Activated B cell treated with CpG ODN at 0.5 μM for 24 hours (primary cell): ENCODE measurements at regions not wholly inside any gene's neighbourhood (a gene's known extent, or its start where the extent isn't known, plus 50 kb on each side); places are given as distances from the start of the nearest gene placed in this dataset.

Experiments
- ATAC-seq: fragments of 200-7000 bp; cut with Tn5 transposase; one replicate; pipeline ENCODE4 v1.10.0; 2021; ENCODE audit warnings: low read depth, mild to moderate bottlenecking, moderate library complexity
- CTCF ChIA-PET: fragments of 350-600 bp; sonication (Branson Sonifier 250); formaldehyde crosslinking; loops from one replicate; lab custom pipeline; 2021; ENCODE audit warnings: antibody characterized with exemption; lab: Charles Lee
- POLR2A ChIA-PET: fragments of 350-600 bp; sonication (Branson Sonifier 250); formaldehyde crosslinking; loops from one replicate; lab custom pipeline; 2021; ENCODE audit warnings: antibody characterized with exemption; lab: Charles Lee
- DNase-seq: peaks from one replicate; pipeline ENCODE4 v3.0.0; 2022
- H3K27ac Mint-ChIP-seq: one replicate; pipeline ENCODE4 v1.8.0; 2020; ENCODE audit warnings: mixed read lengths
- H3K27me3 Mint-ChIP-seq: one replicate; pipeline ENCODE4 v1.8.0; 2021; ENCODE audit warnings: mixed read lengths
- H3K36me3 Mint-ChIP-seq: one replicate; pipeline ENCODE4 v1.8.0; 2021; ENCODE audit warnings: low read depth, mixed read lengths
- H3K4me1 Mint-ChIP-seq: one replicate; pipeline ENCODE4 v1.8.0; 2021; ENCODE audit warnings: mixed read lengths
- H3K4me3 Mint-ChIP-seq: one replicate; pipeline ENCODE4 v1.8.0; 2020; ENCODE audit warnings: mild to moderate bottlenecking, mixed read lengths
- H3K9me3 Mint-ChIP-seq: one replicate; pipeline ENCODE4 v1.8.0; 2020; ENCODE audit warnings: mixed read lengths
- CTCF ChIP-seq: fragments of 200-600 bp; IDR thresholded peaks from one replicate; pipeline ENCODE4 v1.8.0; 2022; ENCODE audit warnings: antibody characterized with exemption, mild to moderate bottlenecking
- intact Hi-C: fragments of 100-400 bp; cut with micrococcal nuclease; formaldehyde crosslinking; loops from one replicate; pipeline ENCODE4 v1.15.1; 2024

DNA sequence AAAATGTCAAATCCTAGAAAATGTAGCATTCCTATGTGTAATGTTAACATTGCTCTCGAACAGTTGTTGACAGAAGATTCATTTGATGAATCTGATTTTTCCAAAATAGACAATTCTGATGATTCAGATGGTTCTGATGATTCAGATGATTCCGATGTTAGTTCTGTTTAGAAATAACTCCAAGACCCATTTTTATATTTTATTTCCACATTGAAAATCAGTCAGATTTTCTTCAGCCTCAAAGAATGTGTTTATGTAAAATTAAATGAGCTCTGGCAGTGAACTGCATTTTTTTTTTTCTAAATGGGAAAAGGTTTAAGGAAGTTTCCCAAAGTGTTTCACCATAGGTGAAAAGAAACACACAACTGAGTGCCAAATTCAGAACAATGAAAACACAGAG is 136.5 kb downstream of the TSEN15 start:
- TF ChIP-seq CTCF = no peak
- Mint-ChIP-seq H3K4me1 (no peaks in the 10 kb centered on the region), H3K9me3 (no peaks in the 10 kb centered on the region), H3K27ac (no peak overlapping the region), H3K36me3 (no peaks in the 10 kb centered on the region), H3K27me3 (peaks cover 3% of the 10 kb centered on the region), H3K4me3 (no peak overlapping the region)
- ATAC-seq (no peak), DNase-seq (no peak)
- ChIA-PET POLR2A (no interaction called here), CTCF (no interaction called here)
- intact Hi-C loops = no loop called here

DNA sequence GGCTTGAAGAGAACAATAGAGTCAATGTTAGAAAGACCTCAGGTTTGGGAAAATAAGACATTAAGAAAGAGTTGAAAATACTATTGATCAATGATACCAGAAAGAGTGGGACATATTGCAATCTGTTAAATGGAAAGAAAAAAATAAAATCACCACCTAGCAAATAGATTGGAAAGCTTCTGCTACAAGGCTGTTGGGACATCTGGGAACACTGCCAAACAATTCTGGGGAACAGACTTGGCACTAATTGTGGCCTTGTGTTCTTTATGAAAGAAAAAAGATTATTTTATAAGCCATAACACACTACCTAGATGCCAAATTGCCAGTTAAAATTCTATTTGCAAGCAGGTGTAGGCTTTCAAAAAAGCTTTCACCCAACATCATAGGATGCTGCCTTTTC is 137.8 kb downstream of the TSEN15 start:
- Mint-ChIP-seq H3K27ac (no peak overlapping the region), H3K4me3 (no peak overlapping the region), H3K9me3 (no peaks in the 10 kb centered on the region), H3K4me1 (no peaks in the 10 kb centered on the region), H3K36me3 (no peaks in the 10 kb centered on the region), H3K27me3 (peaks cover 6% of the 10 kb centered on the region)
- POLR2A ChIA-PET = interaction anchor here (0.6 kb wide), 1 partner anchor 558 kb away, joined by 3 read pairs; no protein-coding TSS in a partner anchor
- ATAC-seq (no peak), DNase-seq (no peak)
- TF ChIP-seq CTCF = no peak
- CTCF ChIA-PET = no interaction called here
- intact Hi-C loops = no loop called here

- Mint-ChIP-seq H3K36me3 (no peaks in the 10 kb centered on the region), H3K27ac (no peak overlapping the region), H3K9me3 (no peaks in the 10 kb centered on the region), H3K4me1 (no peaks in the 10 kb centered on the region), H3K4me3 (no peak overlapping the region), H3K27me3 (peaks cover 4% of the 10 kb centered on the region)
- DNase-seq (no peak), ATAC-seq (no peak)
- ChIA-PET POLR2A (no interaction called here), CTCF (no interaction called here)
- intact Hi-C loops = loop anchor here (5.0 kb wide), 1 partner anchor 452 kb away; no protein-coding TSS in a partner anchor
- no peak for TF ChIP-seq CTCF
Measured at GRCh38 chr1:184190616-184191015, 139.1 kb downstream of the TSEN15 start.

DNA sequence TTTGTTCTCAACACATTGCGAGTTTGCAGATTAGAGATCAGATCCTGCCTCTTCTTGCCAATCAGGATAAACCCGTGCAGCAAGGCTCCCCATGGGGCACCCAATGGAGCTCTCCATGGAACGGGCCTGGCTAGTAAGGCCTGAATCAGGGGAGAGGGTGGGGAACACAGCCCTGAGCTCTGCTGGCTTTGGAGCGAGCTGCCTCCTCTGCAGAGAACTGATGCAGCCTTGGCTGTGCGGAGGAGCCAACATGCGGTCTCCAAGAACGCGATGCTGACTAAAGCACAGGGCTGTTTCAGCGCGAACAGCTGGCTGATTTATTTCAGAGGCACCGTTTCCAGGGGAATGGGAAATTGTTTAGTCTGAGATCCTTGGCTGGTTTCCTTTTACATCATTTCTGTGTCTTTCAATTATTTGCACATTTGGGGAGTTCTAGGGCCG is 139.7 kb downstream of the TSEN15 start:
- intact Hi-C loops = loop anchor here (5.0 kb wide), 1 partner anchor 451 kb away; no protein-coding TSS in a partner anchor
- peaks cover 4% of the 10 kb centered on the region for H3K27me3 Mint-ChIP-seq
- ChIA-PET POLR2A (no interaction called here), CTCF (no interaction called here)
- no peak for TF ChIP-seq CTCF
- H3K27ac Mint-ChIP-seq = no peak overlapping the region
- no peaks in the 10 kb centered on the region for H3K36me3 Mint-ChIP-seq
- no peaks in the 10 kb centered on the region for H3K9me3 Mint-ChIP-seq
- H3K4me3 Mint-ChIP-seq = no peak overlapping the region
- ATAC-seq (no peak), DNase-seq (no peak)
- no peaks in the 10 kb centered on the region for H3K4me1 Mint-ChIP-seq

DNA sequence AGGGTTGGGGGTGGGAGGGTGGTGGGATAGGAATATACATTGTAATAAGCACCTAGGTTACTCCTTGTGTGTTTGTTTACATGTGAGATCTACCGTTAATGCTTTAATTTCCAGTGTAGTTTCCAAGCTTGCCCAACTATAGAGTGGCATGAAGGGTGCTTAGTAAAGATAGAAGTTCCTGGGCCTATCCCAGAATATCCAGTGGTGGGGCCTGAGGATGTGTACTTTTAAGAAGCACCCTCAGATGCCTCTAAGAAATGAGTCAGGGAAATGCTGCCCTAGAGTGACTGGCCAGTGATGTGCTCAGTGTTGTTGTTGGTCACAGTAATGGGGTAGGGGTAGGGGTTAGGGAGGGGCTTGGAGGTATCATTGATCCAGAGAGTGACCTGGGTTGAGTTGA is 141.3 kb downstream of the TSEN15 start:
- CTCF ChIA-PET = no interaction called here
- no peaks in the 10 kb centered on the region for H3K9me3 Mint-ChIP-seq

More for the DNA sequence above, 141.3 kb downstream of the TSEN15 start:
- H3K4me1 Mint-ChIP-seq = no peaks in the 10 kb centered on the region
- H3K27me3 Mint-ChIP-seq = peaks cover 4% of the 10 kb centered on the region
- TF ChIP-seq CTCF = no peak
- no peaks in the 10 kb centered on the region for H3K36me3 Mint-ChIP-seq
- no peak overlapping the region for H3K27ac Mint-ChIP-seq
- DNase-seq = no peak
- POLR2A ChIA-PET = no interaction called here
- ATAC-seq = no peak
- intact Hi-C loops = loop anchor here (5.0 kb wide), 1 partner anchor 450 kb away; no protein-coding TSS in a partner anchor
- H3K4me3 Mint-ChIP-seq = no peak overlapping the region
